ENCODE measurements at regions not wholly inside any gene's neighbourhood (a gene's known extent, or its start where the extent isn't known, plus 50 kb on each side); places are given as distances from the start of the nearest gene placed in this dataset.

GRCh38 chr6:97939440-97940168 is 656.6 kb upstream of the MMS22L start:
- TF ChIP-seq CTCF (IDR thresholded peaks at IDR 0.05) (no peak), EZH2 (IDR thresholded peaks at IDR 0.05; ENCODE audit: borderline replicate concordance, insufficient read depth, low read depth, low read length, poor library complexity, severe bottlenecking) (no peak)

All from B cell (primary cell).